Activated naive CD8-positive, alpha-beta T cell treated with anti-CD3 and anti-CD28 coated beads, Interleukin-2, amount 10 ng/mL, durations not matched to agents 7 days and 5 days (primary cell): ENCODE measurements at regions not wholly inside any gene's neighbourhood (a gene's known extent, or its start where the extent isn't known, plus 50 kb on each side); places are given as distances from the start of the nearest gene placed in this dataset.
"Not testable (repeated sequence)": the region's sequence is repeated elsewhere in the genome, so short reads cannot be mapped to it uniquely, and the experiment has no call there.

ENCODE experiments used
- ATAC-seq: fragments of 150-1000 bp; cut with Tn5 transposase; one replicate; pipeline ENCODE4 v1.10.0; 2021; ENCODE audit warnings: low read depth, moderate library complexity
- POLR2A ChIA-PET: fragments of 350-600 bp; sonication (Branson Sonifier 250); formaldehyde crosslinking; loops from one replicate; lab custom pipeline; 2021; ENCODE audit warnings: antibody characterized with exemption; lab: Charles Lee
- DNase-seq: peaks from one replicate; pipeline ENCODE4 v3.0.0; 2021
- H3K27ac Mint-ChIP-seq: one replicate; pipeline ENCODE4 v1.8.0; 2022; ENCODE audit warnings: mild to moderate bottlenecking, mixed read lengths
- H3K27me3 Mint-ChIP-seq: one replicate; pipeline ENCODE4 v1.8.0; 2022; ENCODE audit warnings: mild to moderate bottlenecking, moderate library complexity, mixed read lengths
- H3K36me3 Mint-ChIP-seq: one replicate; pipeline ENCODE4 v1.8.0; 2021; ENCODE audit warnings: mild to moderate bottlenecking, mixed read lengths
- H3K4me1 Mint-ChIP-seq: one replicate; pipeline ENCODE4 v1.8.0; 2021; ENCODE audit warnings: mixed read lengths
- H3K4me3 Mint-ChIP-seq: one replicate; pipeline ENCODE4 v1.8.0; 2022; ENCODE audit warnings: mild to moderate bottlenecking, moderate library complexity, mixed read lengths
- H3K9me3 Mint-ChIP-seq: one replicate; pipeline ENCODE4 v1.8.0; 2021; ENCODE audit warnings: mixed read lengths

- DNase-seq (no peak), ATAC-seq (no peak)
- no peak overlapping the region for H3K27ac Mint-ChIP-seq
- H3K4me1 Mint-ChIP-seq, result no peaks in the 10 kb centered on the region
- H3K36me3 Mint-ChIP-seq, result no peaks in the 10 kb centered on the region
- H3K27me3 Mint-ChIP-seq, result no peaks in the 10 kb centered on the region
- POLR2A ChIA-PET, result no interaction called here
- peaks cover 13% of the 10 kb centered on the region for H3K9me3 Mint-ChIP-seq
- H3K4me3 Mint-ChIP-seq, result no peak overlapping the region
These were observed 400.4 kb upstream of the POM121L12 start for GRCh38 chr7:52635021-52635420.

- ATAC-seq (no peak), DNase-seq (no peak)
- H3K36me3 Mint-ChIP-seq, result no peaks in the 10 kb centered on the region
- POLR2A ChIA-PET, result no interaction called here
- H3K4me3 Mint-ChIP-seq, result no peak overlapping the region
- no peaks in the 10 kb centered on the region for H3K4me1 Mint-ChIP-seq
- peaks cover 3% of the 10 kb centered on the region for H3K9me3 Mint-ChIP-seq
- no peaks in the 10 kb centered on the region for H3K27me3 Mint-ChIP-seq
- H3K27ac Mint-ChIP-seq, result no peak overlapping the region
These were observed 414.6 kb upstream of the POM121L12 start for GRCh38 chr7:52620849-52621248.

- H3K9me3 Mint-ChIP-seq, result peaks cover 6% of the 10 kb centered on the region
- POLR2A ChIA-PET, result no interaction called here
- no peak overlapping the region for H3K27ac Mint-ChIP-seq
- no peaks in the 10 kb centered on the region for H3K4me1 Mint-ChIP-seq
- ATAC-seq (no peak), DNase-seq (no peak)
- H3K36me3 Mint-ChIP-seq, result no peaks in the 10 kb centered on the region
- H3K4me3 Mint-ChIP-seq, result no peak overlapping the region
- no peaks in the 10 kb centered on the region for H3K27me3 Mint-ChIP-seq
These were observed 418.9 kb upstream of the POM121L12 start for GRCh38 chr7:52616552-52616951.

GRCh38 chr7:52615021-52615695 lies 420.3 kb upstream of the POM121L12 start:
- no peaks in the 10 kb centered on the region for H3K36me3 Mint-ChIP-seq
- H3K4me1 Mint-ChIP-seq, result no peaks in the 10 kb centered on the region
- no peaks in the 10 kb centered on the region for H3K27me3 Mint-ChIP-seq
- ATAC-seq (no peak), DNase-seq (no peak)
- H3K9me3 Mint-ChIP-seq, result peaks cover 9% of the 10 kb centered on the region
- H3K4me3 Mint-ChIP-seq, result no peak overlapping the region
- no peak overlapping the region for H3K27ac Mint-ChIP-seq
- POLR2A ChIA-PET, result no interaction called here

GRCh38 chr7:52609511-52609910 lies 425.9 kb upstream of the POM121L12 start:
- Mint-ChIP-seq H3K4me1 (no peaks in the 10 kb centered on the region), H3K27me3 (no peaks in the 10 kb centered on the region), H3K4me3 (no peak overlapping the region), H3K27ac (no peak overlapping the region), H3K9me3 (peaks cover 7% of the 10 kb centered on the region), H3K36me3 (no peaks in the 10 kb centered on the region)
- POLR2A ChIA-PET, result no interaction called here
- no peak for ATAC-seq
- no peak for DNase-seq

GRCh38 chr7:52592698-52593097 lies 442.7 kb upstream of the POM121L12 start:
- no peak overlapping the region for H3K27ac Mint-ChIP-seq
- H3K9me3 Mint-ChIP-seq, result peaks cover 12% of the 10 kb centered on the region
- no peak overlapping the region for H3K4me3 Mint-ChIP-seq
- ATAC-seq (no peak), DNase-seq (no peak)
- POLR2A ChIA-PET, result no interaction called here
- no peaks in the 10 kb centered on the region for H3K27me3 Mint-ChIP-seq
- H3K36me3 Mint-ChIP-seq, result no peaks in the 10 kb centered on the region
- no peaks in the 10 kb centered on the region for H3K4me1 Mint-ChIP-seq

- Mint-ChIP-seq H3K36me3 (no peaks in the 10 kb centered on the region), H3K4me1 (no peaks in the 10 kb centered on the region), H3K27ac (no peak overlapping the region), H3K4me3 (no peak overlapping the region), H3K27me3 (no peaks in the 10 kb centered on the region), H3K9me3 (peaks cover 1% of the 10 kb centered on the region)
- ATAC-seq (no peak), DNase-seq (no peak)
- POLR2A ChIA-PET, result no interaction called here
These were observed 448.7 kb upstream of the POM121L12 start for GRCh38 chr7:52586704-52587103.

- no peak for DNase-seq
- Mint-ChIP-seq H3K27me3 (no peaks in the 10 kb centered on the region), H3K36me3 (no peaks in the 10 kb centered on the region), H3K4me3 (no peak overlapping the region), H3K4me1 (no peaks in the 10 kb centered on the region), H3K9me3 (peaks cover 8% of the 10 kb centered on the region), H3K27ac (no peak overlapping the region)
- no peak for ATAC-seq
- POLR2A ChIA-PET, result no interaction called here
These were observed 451.4 kb upstream of the POM121L12 start for GRCh38 chr7:52584041-52584440.

- POLR2A ChIA-PET, H3K4me3 Mint-ChIP-seq, H3K9me3 Mint-ChIP-seq, H3K4me1 Mint-ChIP-seq, H3K27me3 Mint-ChIP-seq, ATAC-seq, H3K36me3 Mint-ChIP-seq, H3K27ac Mint-ChIP-seq, DNase-seq: not testable (repeated sequence)
These were observed 462.3 kb upstream of the POM121L12 start for GRCh38 chr7:52573141-52573540.

- Mint-ChIP-seq H3K36me3 (no peaks in the 10 kb centered on the region), H3K4me3 (no peak overlapping the region), H3K9me3 (peaks cover 3% of the 10 kb centered on the region), H3K27me3 (no peaks in the 10 kb centered on the region), H3K4me1 (no peaks in the 10 kb centered on the region), H3K27ac (no peak overlapping the region)
- POLR2A ChIA-PET, result no interaction called here
- DNase-seq (no peak), ATAC-seq (no peak)
These were observed 464.4 kb upstream of the POM121L12 start for GRCh38 chr7:52571026-52571425.

- ATAC-seq (no peak), DNase-seq (no peak)
- no peak overlapping the region for H3K27ac Mint-ChIP-seq
- POLR2A ChIA-PET, result no interaction called here
- no peaks in the 10 kb centered on the region for H3K4me1 Mint-ChIP-seq
- no peaks in the 10 kb centered on the region for H3K27me3 Mint-ChIP-seq
- H3K9me3 Mint-ChIP-seq, result peaks cover 3% of the 10 kb centered on the region
- no peak overlapping the region for H3K4me3 Mint-ChIP-seq
- H3K36me3 Mint-ChIP-seq, result no peaks in the 10 kb centered on the region
These were observed 466.3 kb upstream of the POM121L12 start for GRCh38 chr7:52569151-52569550.

GRCh38 chr7:52565974-52566373 lies 469.5 kb upstream of the POM121L12 start:
- no peaks in the 10 kb centered on the region for H3K27me3 Mint-ChIP-seq
- no peaks in the 10 kb centered on the region for H3K36me3 Mint-ChIP-seq
- H3K4me3 Mint-ChIP-seq, result no peak overlapping the region
- DNase-seq (no peak), ATAC-seq (no peak)
- H3K9me3 Mint-ChIP-seq, result peaks cover 7% of the 10 kb centered on the region
- no peaks in the 10 kb centered on the region for H3K4me1 Mint-ChIP-seq
- POLR2A ChIA-PET, result no interaction called here
- no peak overlapping the region for H3K27ac Mint-ChIP-seq

GRCh38 chr7:52555805-52556204 lies 479.6 kb upstream of the POM121L12 start:
- Mint-ChIP-seq H3K4me1 (no peaks in the 10 kb centered on the region), H3K36me3 (no peaks in the 10 kb centered on the region), H3K4me3 (no peak overlapping the region), H3K9me3 (peaks cover 6% of the 10 kb centered on the region), H3K27ac (no peak overlapping the region), H3K27me3 (no peaks in the 10 kb centered on the region)
- no peak for ATAC-seq
- POLR2A ChIA-PET, result no interaction called here
- no peak for DNase-seq

- POLR2A ChIA-PET, result no interaction called here
- H3K4me1 Mint-ChIP-seq, result no peaks in the 10 kb centered on the region
These were observed 488.0 kb upstream of the POM121L12 start for GRCh38 chr7:52547308-52547910.

More at GRCh38 chr7:52547308-52547910, 488.0 kb upstream of the POM121L12 start:
- no peaks in the 10 kb centered on the region for H3K27me3 Mint-ChIP-seq
- ATAC-seq (no peak), DNase-seq (no peak)
- H3K9me3 Mint-ChIP-seq, result peaks cover 6% of the 10 kb centered on the region
- no peaks in the 10 kb centered on the region for H3K36me3 Mint-ChIP-seq
- no peak overlapping the region for H3K4me3 Mint-ChIP-seq
- H3K27ac Mint-ChIP-seq, result no peak overlapping the region
